Liver (tissue), 8 donors: ENCODE measurements at regions not wholly inside any gene's neighbourhood (a gene's known extent, or its start where the extent isn't known, plus 50 kb on each side); places are given as distances from the start of the nearest gene placed in this dataset.

Experiments used
- DNase-seq: peaks from one replicate; pipeline ENCODE4 v3.0.0-alpha.2; 2017; ENCODE audit warnings: low spot score
- H3K27ac ChIP-seq, 2 donors: one replicate each; pipeline ENCODE4 v1.7.0; 2013; ENCODE audit warnings: inconsistent platforms in 2 of 2, low read length in 2 of 2, control low read depth in 1 of 2, low read depth in 1 of 2, mild to moderate bottlenecking in 1 of 2
- H3K27me3 ChIP-seq, 4 donors: one replicate each; pipeline versions ENCODE4 v1.6.1 to v1.7.0; 2013; ENCODE audit warnings: low read length in 3 of 4, inconsistent platforms in 1 of 4, mild to moderate bottlenecking in 1 of 4, moderate library complexity in 1 of 4; ENCODE audit not compliant: control insufficient read depth in 4 of 4, insufficient read depth in 4 of 4
- H3K36me3 ChIP-seq, 4 donors: one replicate each; pipeline versions ENCODE4 v1.6.1 to v1.7.0; 2013; ENCODE audit warnings: low read length in 3 of 4, mild to moderate bottlenecking in 3 of 4, low read depth in 1 of 4, moderate library complexity in 1 of 4; ENCODE audit not compliant: control insufficient read depth in 4 of 4, insufficient read depth in 3 of 4
- H3K4me1 ChIP-seq, 4 donors: one replicate each; pipeline versions ENCODE4 v1.6.1 to v1.7.0; 2013; ENCODE audit warnings: low read length in 3 of 4, mild to moderate bottlenecking in 3 of 4, moderate library complexity in 1 of 4; ENCODE audit not compliant: control insufficient read depth in 4 of 4, insufficient read depth in 4 of 4
- H3K4me3 ChIP-seq, 3 donors: one replicate each; pipeline versions ENCODE4 v1.6.1 to v1.7.0; 2013; ENCODE audit warnings: low read length in 3 of 3, control low read depth in 1 of 3, low read depth in 1 of 3, mild to moderate bottlenecking in 1 of 3
- H3K9ac ChIP-seq, 2 donors: one replicate each; pipeline ENCODE4 v1.7.0; 2013; ENCODE audit warnings: low read length in 2 of 2, mild to moderate bottlenecking in 2 of 2, moderate library complexity in 2 of 2, control low read depth in 1 of 2, low read depth in 1 of 2
- H3K9me3 ChIP-seq, 4 donors: one replicate each; pipeline versions ENCODE4 v1.6.1 to v1.7.0; 2013; ENCODE audit warnings: low read length in 3 of 4; ENCODE audit not compliant: control insufficient read depth in 4 of 4
- EGR1 ChIP-seq, 2 donors: IDR thresholded peaks; 2 replicates each; pipeline ENCODE4 v1.6.1; 2016 to 2018; ENCODE audit warnings: antibody characterized with exemption in 2 of 2, low read depth in 2 of 2
- FOXA1 ChIP-seq: IDR thresholded peaks from 2 replicates; pipeline ENCODE4 v1.6.1; 2016; ENCODE audit warnings: antibody characterized with exemption
- GABPA ChIP-seq, 2 donors: IDR thresholded peaks in 1 of 2; conservative IDR thresholded peaks in 1 of 2; 2 replicates each; pipeline ENCODE4 v1.6.1; 2016; ENCODE audit warnings: antibody characterized with exemption in 2 of 2, mild to moderate bottlenecking in 1 of 2, moderate library complexity in 1 of 2
- HNF4G ChIP-seq: IDR thresholded peaks from 2 replicates; pipeline ENCODE4 v1.6.1; 2016; ENCODE audit warnings: antibody characterized with exemption
- JUND ChIP-seq, 2 donors: IDR thresholded peaks; 2 replicates each; pipeline ENCODE4 v1.6.1; 2016; ENCODE audit warnings: antibody characterized with exemption in 2 of 2
- MAX ChIP-seq: IDR thresholded peaks from 2 replicates; pipeline ENCODE4 v1.6.1; 2016; ENCODE audit warnings: antibody characterized with exemption
- NR2F2 ChIP-seq: IDR thresholded peaks from 2 replicates; pipeline ENCODE4 v1.6.1; 2016; ENCODE audit warnings: antibody characterized with exemption
- RXRA ChIP-seq, 2 donors: IDR thresholded peaks; 2 replicates each; pipeline ENCODE4 v1.6.1; 2017 to 2018; ENCODE audit warnings: antibody characterized with exemption in 2 of 2, mild to moderate bottlenecking in 1 of 2
- SP1 ChIP-seq: IDR thresholded peaks from 2 replicates; pipeline ENCODE4 v1.6.1; 2018; ENCODE audit warnings: antibody characterized with exemption, mild to moderate bottlenecking
- TAF1 ChIP-seq: conservative IDR thresholded peaks from 2 replicates; pipeline ENCODE4 v1.6.1; 2016; ENCODE audit warnings: antibody characterized with exemption, mild to moderate bottlenecking
- YY1 ChIP-seq: IDR thresholded peaks from 2 replicates; pipeline ENCODE4 v1.6.1; 2016; ENCODE audit warnings: antibody characterized with exemption, mild to moderate bottlenecking
- WGBS: extraction: QIAGEN DNeasy Blood & Tissue Kit; methylation state at CpG from one replicate; pipeline ENCODE4 v1.1.7; 2013; 5-methylcytosine and 5-hydroxymethylcytosine counted together
- TF ChIP-seq, protein P1 (sequence below): IDR thresholded peaks from 2 replicates; pipeline ENCODE4 v1.6.1; 2016; ENCODE audit warnings: antibody characterized with exemption, mild to moderate bottlenecking
- TF ChIP-seq, protein P2 (sequence below): fragments of 150-350 bp; IDR thresholded peaks from 2 replicates; pipeline ENCODE4 v1.5.1; 2017; ENCODE audit warnings: improper control_type of control experiment, low read depth, low read length; ENCODE audit not compliant: missing input control
- TF ChIP-seq, protein P3 (sequence below): IDR thresholded peaks from 2 replicates; pipeline ENCODE4 v1.6.1; 2016; ENCODE audit warnings: antibody characterized with exemption
- donor health status: healthy.
- donor health status: healthy.
- donor health status: healthy.
- donor health status: healthy.
- donor health status: healthy.

DNA sequence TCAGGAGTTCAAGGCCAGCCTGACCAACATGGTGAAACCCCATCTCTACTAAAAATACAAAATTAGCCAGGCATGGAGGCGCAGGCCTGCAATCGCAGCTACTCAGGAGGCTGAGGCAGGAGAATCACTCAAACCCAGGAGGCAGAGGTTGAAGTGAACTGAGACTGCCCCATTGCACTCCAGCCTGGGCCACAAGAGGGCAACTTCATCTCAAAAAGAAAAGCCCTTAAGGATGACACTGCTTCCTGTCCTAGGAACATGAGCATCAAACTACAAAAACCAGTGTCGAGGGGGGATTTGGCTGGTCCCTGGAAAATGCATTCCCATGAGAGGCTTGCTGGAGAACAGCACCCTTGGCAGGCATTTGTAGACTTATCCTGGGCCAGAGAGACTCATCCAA lies 449.5 kb upstream of the PSMD7 start:
- no peak overlapping the region for H3K4me3 ChIP-seq
- TF ChIP-seq TAF1 = no peak
- TF ChIP-seq, protein P1, sequence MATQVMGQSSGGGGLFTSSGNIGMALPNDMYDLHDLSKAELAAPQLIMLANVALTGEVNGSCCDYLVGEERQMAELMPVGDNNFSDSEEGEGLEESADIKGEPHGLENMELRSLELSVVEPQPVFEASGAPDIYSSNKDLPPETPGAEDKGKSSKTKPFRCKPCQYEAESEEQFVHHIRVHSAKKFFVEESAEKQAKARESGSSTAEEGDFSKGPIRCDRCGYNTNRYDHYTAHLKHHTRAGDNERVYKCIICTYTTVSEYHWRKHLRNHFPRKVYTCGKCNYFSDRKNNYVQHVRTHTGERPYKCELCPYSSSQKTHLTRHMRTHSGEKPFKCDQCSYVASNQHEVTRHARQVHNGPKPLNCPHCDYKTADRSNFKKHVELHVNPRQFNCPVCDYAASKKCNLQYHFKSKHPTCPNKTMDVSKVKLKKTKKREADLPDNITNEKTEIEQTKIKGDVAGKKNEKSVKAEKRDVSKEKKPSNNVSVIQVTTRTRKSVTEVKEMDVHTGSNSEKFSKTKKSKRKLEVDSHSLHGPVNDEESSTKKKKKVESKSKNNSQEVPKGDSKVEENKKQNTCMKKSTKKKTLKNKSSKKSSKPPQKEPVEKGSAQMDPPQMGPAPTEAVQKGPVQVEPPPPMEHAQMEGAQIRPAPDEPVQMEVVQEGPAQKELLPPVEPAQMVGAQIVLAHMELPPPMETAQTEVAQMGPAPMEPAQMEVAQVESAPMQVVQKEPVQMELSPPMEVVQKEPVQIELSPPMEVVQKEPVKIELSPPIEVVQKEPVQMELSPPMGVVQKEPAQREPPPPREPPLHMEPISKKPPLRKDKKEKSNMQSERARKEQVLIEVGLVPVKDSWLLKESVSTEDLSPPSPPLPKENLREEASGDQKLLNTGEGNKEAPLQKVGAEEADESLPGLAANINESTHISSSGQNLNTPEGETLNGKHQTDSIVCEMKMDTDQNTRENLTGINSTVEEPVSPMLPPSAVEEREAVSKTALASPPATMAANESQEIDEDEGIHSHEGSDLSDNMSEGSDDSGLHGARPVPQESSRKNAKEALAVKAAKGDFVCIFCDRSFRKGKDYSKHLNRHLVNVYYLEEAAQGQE = no peak
- TF ChIP-seq JUND (IDR thresholded peaks at IDR 0.05) = no peak
- no peak for TF ChIP-seq RXRA (IDR thresholded peaks at IDR 0.05)
- TF ChIP-seq NR2F2 = no peak
- no peak for TF ChIP-seq MAX
- TF ChIP-seq, protein P2, sequence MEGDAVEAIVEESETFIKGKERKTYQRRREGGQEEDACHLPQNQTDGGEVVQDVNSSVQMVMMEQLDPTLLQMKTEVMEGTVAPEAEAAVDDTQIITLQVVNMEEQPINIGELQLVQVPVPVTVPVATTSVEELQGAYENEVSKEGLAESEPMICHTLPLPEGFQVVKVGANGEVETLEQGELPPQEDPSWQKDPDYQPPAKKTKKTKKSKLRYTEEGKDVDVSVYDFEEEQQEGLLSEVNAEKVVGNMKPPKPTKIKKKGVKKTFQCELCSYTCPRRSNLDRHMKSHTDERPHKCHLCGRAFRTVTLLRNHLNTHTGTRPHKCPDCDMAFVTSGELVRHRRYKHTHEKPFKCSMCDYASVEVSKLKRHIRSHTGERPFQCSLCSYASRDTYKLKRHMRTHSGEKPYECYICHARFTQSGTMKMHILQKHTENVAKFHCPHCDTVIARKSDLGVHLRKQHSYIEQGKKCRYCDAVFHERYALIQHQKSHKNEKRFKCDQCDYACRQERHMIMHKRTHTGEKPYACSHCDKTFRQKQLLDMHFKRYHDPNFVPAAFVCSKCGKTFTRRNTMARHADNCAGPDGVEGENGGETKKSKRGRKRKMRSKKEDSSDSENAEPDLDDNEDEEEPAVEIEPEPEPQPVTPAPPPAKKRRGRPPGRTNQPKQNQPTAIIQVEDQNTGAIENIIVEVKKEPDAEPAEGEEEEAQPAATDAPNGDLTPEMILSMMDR = no peak
- TF ChIP-seq EGR1 (IDR thresholded peaks at IDR 0.05; ENCODE audit: low read depth in 2 of 2) = no peak
- TF ChIP-seq GABPA (IDR thresholded peaks at IDR 0.05 in 1 of 2, conservative IDR thresholded peaks at IDR 0.05 in 1 of 2) = no peak
- no peak for DNase-seq
- H3K9me3 ChIP-seq = no peaks in the 10 kb centered on the region
- H3K27me3 ChIP-seq = no peaks in the 10 kb centered on the region
- no peaks in the 10 kb centered on the region for H3K4me1 ChIP-seq
- H3K27ac ChIP-seq = no peak overlapping the region
- no peak overlapping the region for H3K9ac ChIP-seq
- WGBS = 88% methylated on average over 3 of the region's 3 CpGs
- H3K36me3 ChIP-seq = no peaks in the 10 kb centered on the region

- DNase-seq = no peak
Observed at GRCh38 chr16:73846356-73846755, 450.3 kb upstream of the PSMD7 start.

More at GRCh38 chr16:73846356-73846755, 450.3 kb upstream of the PSMD7 start:
- Histone ChIP-seq H3K36me3 (no peaks in the 10 kb centered on the region), H3K9me3 (no peaks in the 10 kb centered on the region), H3K27me3 (no peaks in the 10 kb centered on the region), H3K4me3 (no peak overlapping the region), H3K9ac (no peak overlapping the region), H3K4me1 (no peaks in the 10 kb centered on the region), H3K27ac (no peak overlapping the region)
- 67% methylated on average over 7 of the region's 7 CpGs for WGBS
- TF ChIP-seq HNF4G (no peak), JUND (IDR thresholded peaks at IDR 0.05) (no peak), SP1 (no peak), EGR1 (IDR thresholded peaks at IDR 0.05; ENCODE audit: low read depth in 2 of 2) (no peak), NR2F2 (no peak), YY1 (no peak), RXRA (IDR thresholded peaks at IDR 0.05) (no peak), FOXA1 (no peak)
- TF ChIP-seq, protein P2 = no peak
- TF ChIP-seq, protein P3, sequence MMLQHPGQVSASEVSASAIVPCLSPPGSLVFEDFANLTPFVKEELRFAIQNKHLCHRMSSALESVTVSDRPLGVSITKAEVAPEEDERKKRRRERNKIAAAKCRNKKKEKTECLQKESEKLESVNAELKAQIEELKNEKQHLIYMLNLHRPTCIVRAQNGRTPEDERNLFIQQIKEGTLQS = no peak
